CD4-positive, alpha-beta T cell (primary cell): ENCODE measurements at regions not wholly inside any gene's neighbourhood (a gene's known extent, or its start where the extent isn't known, plus 50 kb on each side); places are given as distances from the start of the nearest gene placed in this dataset.

ENCODE experiments used
- ATAC-seq: fragments of 200-7000 bp; cut with Tn5 transposase; one replicate; pipeline ENCODE4 v1.10.0; 2022; ENCODE audit warnings: mild to moderate bottlenecking; ENCODE audit not compliant: poor library complexity
- CTCF ChIA-PET: fragments of 350-600 bp; sonication (Branson Sonifier 250); formaldehyde crosslinking; loops from one replicate; lab custom pipeline; 2021; ENCODE audit warnings: antibody characterized with exemption, inconsistent platforms; lab: Charles Lee
- POLR2A ChIA-PET: fragments of 350-600 bp; sonication (Branson Sonifier 250); formaldehyde crosslinking; loops from one replicate; lab custom pipeline; 2021; ENCODE audit warnings: antibody characterized with exemption, inconsistent platforms; lab: Charles Lee
- DNase-seq, 14 experiments: peaks; one replicate each; pipeline ENCODE4 v3.0.0-alpha.2; 2013 to 2020; ENCODE audit warnings: mixed read lengths in 2 of 14
- H3K27ac ChIP-seq, 2 donors: one replicate each; pipeline versions ENCODE4 v1.5.1 to v1.7.0; 2013; ENCODE audit warnings: low read length in 2 of 2, low read depth in 1 of 2, mild to moderate bottlenecking in 1 of 2
- H3K27me3 ChIP-seq, 2 experiments: 1 replicate in 1 of 2; 2 replicates in 1 of 2; pipeline versions ENCODE4 v1.6.1 to v1.7.0; 2013; ENCODE audit warnings: low read length in 2 of 2, control low read depth in 1 of 2, mild to moderate bottlenecking in 1 of 2, moderate library complexity in 1 of 2; ENCODE audit not compliant: insufficient read depth in 2 of 2, control insufficient read depth in 1 of 2
- H3K36me3 ChIP-seq: one replicate; pipeline ENCODE4 v1.6.1; 2013; ENCODE audit warnings: low read length, control low read depth; ENCODE audit not compliant: insufficient read depth
- H3K4me1 ChIP-seq: one replicate; pipeline ENCODE4 v1.6.1; 2013; ENCODE audit warnings: low read length, control low read depth; ENCODE audit not compliant: insufficient read depth
- H3K4me3 ChIP-seq: one replicate; pipeline ENCODE4 v1.5.1; 2013; ENCODE audit warnings: mild to moderate bottlenecking, low read length, moderate library complexity
- H3K9me3 ChIP-seq, 2 experiments: 1 replicate in 1 of 2; 2 replicates in 1 of 2; pipeline versions ENCODE4 v1.6.1 to v1.7.0; 2013; ENCODE audit warnings: low read length in 2 of 2, mild to moderate bottlenecking in 2 of 2, control low read depth in 1 of 2, moderate library complexity in 1 of 2; ENCODE audit not compliant: control insufficient read depth in 1 of 2, insufficient read depth in 1 of 2
- H3K27ac Mint-ChIP-seq: one replicate; pipeline ENCODE4 v1.8.0; 2020; ENCODE audit warnings: mixed read lengths
- H3K27me3 Mint-ChIP-seq: one replicate; pipeline ENCODE4 v1.8.0; 2021; ENCODE audit warnings: mixed read lengths
- H3K36me3 Mint-ChIP-seq: one replicate; pipeline ENCODE4 v1.8.0; 2021; ENCODE audit warnings: low read depth, mixed read lengths
- H3K4me1 Mint-ChIP-seq: one replicate; pipeline ENCODE4 v1.8.0; 2021; ENCODE audit warnings: low read depth, mixed read lengths
- H3K4me3 Mint-ChIP-seq: one replicate; pipeline ENCODE4 v1.8.0; 2020; ENCODE audit warnings: mild to moderate bottlenecking, mixed read lengths
- H3K9me3 Mint-ChIP-seq: one replicate; pipeline ENCODE4 v1.8.0; 2020; ENCODE audit warnings: mixed read lengths
- CTCF ChIP-seq: fragments of 200-600 bp; IDR thresholded peaks from one replicate; pipeline ENCODE4 v1.8.0; 2022; ENCODE audit warnings: antibody characterized with exemption, mild to moderate bottlenecking
- intact Hi-C, 2 experiments: fragments of 100-400 bp; cut with DNase I in 1 of 2; cut with micrococcal nuclease in 1 of 2; formaldehyde crosslinking; loops; one replicate each; pipeline versions ENCODE4 v1.15.1 to v1.9.0; 2023 to 2025; cut with DNase I, micrococcal nuclease

GRCh38 chr7:24372961-24373955, 89.3 kb downstream of the NPY start:
- Mint-ChIP-seq H3K27ac (no peak overlapping the region), H3K4me1 (no peaks in the 10 kb centered on the region), H3K27me3 (no peaks in the 10 kb centered on the region), H3K9me3 (no peaks in the 10 kb centered on the region), H3K4me3 (no peak overlapping the region), H3K36me3 (no peaks in the 10 kb centered on the region)
- TF ChIP-seq CTCF: no peak
- H3K27me3 ChIP-seq: peaks cover 0 to 3% of the 10 kb centered on the region in 2 experiments
- no peak overlapping the region for H3K27ac ChIP-seq
- H3K36me3 ChIP-seq: no peaks in the 10 kb centered on the region
- POLR2A ChIA-PET: no interaction called here
- H3K4me3 ChIP-seq: no peak overlapping the region
- H3K4me1 ChIP-seq: no peaks in the 10 kb centered on the region
- intact Hi-C loops: no loop called here
- no peaks in the 10 kb centered on the region for H3K9me3 ChIP-seq
- CTCF ChIA-PET: no interaction called here
- ATAC-seq: no peak
- no peak for DNase-seq

- no peaks in the 10 kb centered on the region for H3K4me1 ChIP-seq
- no peak for TF ChIP-seq CTCF
- DNase-seq: no peak
- Mint-ChIP-seq H3K4me1 (no peaks in the 10 kb centered on the region), H3K4me3 (no peak overlapping the region), H3K36me3 (no peaks in the 10 kb centered on the region), H3K27ac (no peak overlapping the region), H3K9me3 (no peaks in the 10 kb centered on the region), H3K27me3 (no peaks in the 10 kb centered on the region)
- no peaks in the 10 kb centered on the region for H3K36me3 ChIP-seq
- no peaks in the 10 kb centered on the region for H3K9me3 ChIP-seq
- H3K27me3 ChIP-seq: no peaks in the 10 kb centered on the region
- POLR2A ChIA-PET: no interaction called here
- no peak overlapping the region for H3K4me3 ChIP-seq
- H3K27ac ChIP-seq: no peak overlapping the region
- CTCF ChIA-PET: no interaction called here
- no peak for ATAC-seq
- intact Hi-C loops: no loop called here
Observed at GRCh38 chr7:24378871-24379616, 95.1 kb downstream of the NPY start.

GRCh38 chr7:24381894-24382505, 98.0 kb downstream of the NPY start:
- CTCF ChIA-PET: no interaction called here
- intact Hi-C loops: no loop called here

More at GRCh38 chr7:24381894-24382505, 98.0 kb downstream of the NPY start:
- Histone ChIP-seq H3K36me3 (no peaks in the 10 kb centered on the region), H3K4me1 (no peaks in the 10 kb centered on the region), H3K4me3 (no peak overlapping the region), H3K27ac (no peak overlapping the region), H3K9me3 (no peaks in the 10 kb centered on the region), H3K27me3 (no peaks in the 10 kb centered on the region)
- TF ChIP-seq CTCF: no peak
- POLR2A ChIA-PET: no interaction called here
- H3K27me3 Mint-ChIP-seq: no peaks in the 10 kb centered on the region
- no peaks in the 10 kb centered on the region for H3K9me3 Mint-ChIP-seq
- no peaks in the 10 kb centered on the region for H3K36me3 Mint-ChIP-seq
- H3K4me1 Mint-ChIP-seq: no peaks in the 10 kb centered on the region
- no peak overlapping the region for H3K4me3 Mint-ChIP-seq
- no peak overlapping the region for H3K27ac Mint-ChIP-seq
- DNase-seq (peak in 2 of 14 experiments; percentile 7 to 11), ATAC-seq (no peak)
